Neural cell (in vitro differentiated cells): ENCODE measurements at regions not wholly inside any gene's neighbourhood (a gene's known extent, or its start where the extent isn't known, plus 50 kb on each side); places are given as distances from the start of the nearest gene placed in this dataset.

Source experiments
- H2AFZ ChIP-seq: fragments of 200-600, 300-800 bp; sonication (generic), shearing (Covaris generic); 2 replicates; pipeline ENCODE4 v1.6.0; 2014; ENCODE audit warnings: low read depth, mild to moderate bottlenecking, antibody characterized with exemption, low read length, moderate library complexity
- H3F3A ChIP-seq: fragments of 200-600 bp; shearing (Covaris generic); 2 replicates; pipeline ENCODE4 v1.6.1; 2016; ENCODE audit warnings: mild to moderate bottlenecking, moderate library complexity, mixed read lengths, antibody characterized with exemption, low read length; ENCODE audit not compliant: insufficient read depth, poor library complexity, severe bottlenecking
- H3K27ac ChIP-seq: fragments of 200-600, 300-800 bp; sonication (generic), shearing (Covaris generic); 2 replicates; pipeline ENCODE4 v1.5.1; 2014; ENCODE audit warnings: mild to moderate bottlenecking, low read length, moderate library complexity
- H3K27me3 ChIP-seq: fragments of 300-800, 200-600 bp; sonication (generic), shearing (Covaris generic); 2 replicates; pipeline ENCODE4 v1.6.0; 2014; ENCODE audit warnings: mild to moderate bottlenecking, low read depth, low read length, moderate library complexity; ENCODE audit not compliant: insufficient read depth
- H3K36me3 ChIP-seq: fragments of 300-800, 200-600 bp; sonication (generic), shearing (Covaris generic); 2 replicates; pipeline ENCODE4 v1.5.1; 2014; ENCODE audit warnings: mild to moderate bottlenecking, antibody characterized with exemption, low read length, moderate library complexity; ENCODE audit not compliant: insufficient read depth
- H3K4me2 ChIP-seq: fragments of 300-800, 200-600 bp; sonication (generic), shearing (Covaris generic); 2 replicates; pipeline ENCODE4 v1.6.0; 2014; ENCODE audit warnings: mild to moderate bottlenecking, low read length
- H3K4me3 ChIP-seq: fragments of 300-800, 200-600 bp; sonication (generic), shearing (Covaris generic); 2 replicates; pipeline ENCODE4 v1.5.1; 2014; ENCODE audit warnings: mild to moderate bottlenecking, low read length, moderate library complexity
- H3K79me2 ChIP-seq: fragments of 200-600 bp; shearing (Covaris generic); replicated peaks from 2 replicates; pipeline ENCODE4 v1.6.0; 2014; ENCODE audit warnings: mild to moderate bottlenecking, low read length, moderate library complexity; ENCODE audit not compliant: insufficient read depth
- H3K9ac ChIP-seq: fragments of 300-800, 200-600 bp; sonication (generic), shearing (Covaris generic); 2 replicates; pipeline ENCODE4 v1.6.1; 2016; ENCODE audit warnings: mild to moderate bottlenecking, low read length, mixed read lengths
- H3K9me2 ChIP-seq: fragments of 200-600 bp; shearing (Covaris generic); 2 replicates; pipeline ENCODE4 v1.6.1; 2016; ENCODE audit warnings: mild to moderate bottlenecking, low read length, mixed read lengths; ENCODE audit not compliant: insufficient read depth
- H3K9me3 ChIP-seq: fragments of 200-600, 300-800 bp; sonication (generic), shearing (Covaris generic); 2 replicates; pipeline ENCODE4 v1.6.1; 2016; ENCODE audit warnings: mild to moderate bottlenecking, mixed run types, low read length, moderate library complexity, mixed read lengths
- H4K20me1 ChIP-seq: fragments of 200-600 bp; shearing (Covaris generic); 2 replicates; pipeline ENCODE4 v1.6.1; 2016; ENCODE audit warnings: mild to moderate bottlenecking, mixed run types; ENCODE audit not compliant: insufficient read depth
- EP300 ChIP-seq: fragments of 450-650 bp; conservative IDR thresholded peaks from 2 replicates; pipeline ENCODE4 v1.6.1; 2014; ENCODE audit warnings: antibody characterized with exemption, mild to moderate bottlenecking, moderate library complexity; ENCODE audit not compliant: poor library complexity, severe bottlenecking
- EZH2 ChIP-seq: fragments of 200-600, 300-800 bp; shearing (Covaris generic), sonication (generic); IDR thresholded peaks from 2 replicates; pipeline ENCODE4 v1.6.1; 2014; ENCODE audit warnings: antibody characterized with exemption, low read length, borderline replicate concordance, mild to moderate bottlenecking; ENCODE audit not compliant: insufficient read depth, poor library complexity, severe bottlenecking
- MXI1 ChIP-seq: fragments of 450-650 bp; conservative IDR thresholded peaks from 2 replicates; pipeline ENCODE4 v1.6.1; 2014; ENCODE audit warnings: antibody characterized with exemption, mild to moderate bottlenecking; ENCODE audit not compliant: poor library complexity, severe bottlenecking
- POLR2AphosphoS5 ChIP-seq: IDR thresholded peaks from 2 replicates; pipeline ENCODE4 v1.6.1; 2012
- RAD21 ChIP-seq: fragments of 450-650 bp; conservative IDR thresholded peaks from 2 replicates; pipeline ENCODE4 v1.6.1; 2014; ENCODE audit warnings: antibody characterized with exemption, mild to moderate bottlenecking, moderate library complexity
- SMC3 ChIP-seq: fragments of 450-650 bp; conservative IDR thresholded peaks from 2 replicates; pipeline ENCODE4 v1.6.1; 2014; ENCODE audit warnings: antibody characterized with exemption, mild to moderate bottlenecking, moderate library complexity; ENCODE audit not compliant: poor library complexity
- TAF1 ChIP-seq: IDR thresholded peaks from 2 replicates; pipeline ENCODE4 v1.6.1; 2012; ENCODE audit warnings: low read depth
- TF ChIP-seq, protein P1 (sequence below): IDR thresholded peaks from 2 replicates; pipeline ENCODE4 v1.6.1; 2012; ENCODE audit warnings: borderline replicate concordance
- TF ChIP-seq, protein P2 (sequence below): fragments of 450-650 bp; IDR thresholded peaks from 2 replicates; pipeline ENCODE4 v1.5.1; 2014; ENCODE audit warnings: antibody characterized with exemption, mild to moderate bottlenecking, moderate library complexity; ENCODE audit not compliant: poor library complexity, severe bottlenecking

DNA sequence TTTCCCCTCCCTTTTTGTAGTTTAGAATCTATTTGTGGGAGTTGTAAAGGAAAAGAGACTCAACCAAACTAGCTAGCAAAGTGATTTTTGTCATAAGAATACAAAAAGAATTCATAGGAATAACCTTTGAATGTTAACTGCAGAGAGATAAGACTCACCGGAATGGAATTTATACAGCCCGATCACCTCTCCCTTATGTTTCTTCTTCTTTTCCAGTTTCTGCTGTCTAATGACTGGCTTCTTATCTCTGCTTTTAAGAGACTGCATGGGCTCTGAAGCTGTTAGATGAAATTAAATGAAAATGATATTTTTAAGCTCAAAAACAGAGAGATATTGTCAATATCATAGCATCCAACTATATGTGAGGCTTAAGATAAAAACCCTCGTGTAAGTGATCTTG, 1095.9 kb downstream of the REEP3 start:
- Histone ChIP-seq H3K79me2 (no peaks in the 10 kb centered on the region), H3K4me2 (no peak overlapping the region), H3K9ac (no peak overlapping the region), H3K36me3 (no peaks in the 10 kb centered on the region), H3K9me3 (no peaks in the 10 kb centered on the region), H3K27me3 (no peaks in the 10 kb centered on the region), H4K20me1 (no peaks in the 10 kb centered on the region), H3K4me3 (no peak overlapping the region), H3F3A (no peaks in the 10 kb centered on the region), H2AFZ (no peak overlapping the region), H3K27ac (no peak overlapping the region), H3K9me2 (no peaks in the 10 kb centered on the region)
- TF ChIP-seq EZH2, result no peak
- TF ChIP-seq, protein P1, sequence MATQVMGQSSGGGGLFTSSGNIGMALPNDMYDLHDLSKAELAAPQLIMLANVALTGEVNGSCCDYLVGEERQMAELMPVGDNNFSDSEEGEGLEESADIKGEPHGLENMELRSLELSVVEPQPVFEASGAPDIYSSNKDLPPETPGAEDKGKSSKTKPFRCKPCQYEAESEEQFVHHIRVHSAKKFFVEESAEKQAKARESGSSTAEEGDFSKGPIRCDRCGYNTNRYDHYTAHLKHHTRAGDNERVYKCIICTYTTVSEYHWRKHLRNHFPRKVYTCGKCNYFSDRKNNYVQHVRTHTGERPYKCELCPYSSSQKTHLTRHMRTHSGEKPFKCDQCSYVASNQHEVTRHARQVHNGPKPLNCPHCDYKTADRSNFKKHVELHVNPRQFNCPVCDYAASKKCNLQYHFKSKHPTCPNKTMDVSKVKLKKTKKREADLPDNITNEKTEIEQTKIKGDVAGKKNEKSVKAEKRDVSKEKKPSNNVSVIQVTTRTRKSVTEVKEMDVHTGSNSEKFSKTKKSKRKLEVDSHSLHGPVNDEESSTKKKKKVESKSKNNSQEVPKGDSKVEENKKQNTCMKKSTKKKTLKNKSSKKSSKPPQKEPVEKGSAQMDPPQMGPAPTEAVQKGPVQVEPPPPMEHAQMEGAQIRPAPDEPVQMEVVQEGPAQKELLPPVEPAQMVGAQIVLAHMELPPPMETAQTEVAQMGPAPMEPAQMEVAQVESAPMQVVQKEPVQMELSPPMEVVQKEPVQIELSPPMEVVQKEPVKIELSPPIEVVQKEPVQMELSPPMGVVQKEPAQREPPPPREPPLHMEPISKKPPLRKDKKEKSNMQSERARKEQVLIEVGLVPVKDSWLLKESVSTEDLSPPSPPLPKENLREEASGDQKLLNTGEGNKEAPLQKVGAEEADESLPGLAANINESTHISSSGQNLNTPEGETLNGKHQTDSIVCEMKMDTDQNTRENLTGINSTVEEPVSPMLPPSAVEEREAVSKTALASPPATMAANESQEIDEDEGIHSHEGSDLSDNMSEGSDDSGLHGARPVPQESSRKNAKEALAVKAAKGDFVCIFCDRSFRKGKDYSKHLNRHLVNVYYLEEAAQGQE, result no peak
- no peak for TF ChIP-seq SMC3
- no peak for TF ChIP-seq POLR2AphosphoS5
- TF ChIP-seq EP300, result no peak
- TF ChIP-seq MXI1, result no peak
- TF ChIP-seq, protein P2, sequence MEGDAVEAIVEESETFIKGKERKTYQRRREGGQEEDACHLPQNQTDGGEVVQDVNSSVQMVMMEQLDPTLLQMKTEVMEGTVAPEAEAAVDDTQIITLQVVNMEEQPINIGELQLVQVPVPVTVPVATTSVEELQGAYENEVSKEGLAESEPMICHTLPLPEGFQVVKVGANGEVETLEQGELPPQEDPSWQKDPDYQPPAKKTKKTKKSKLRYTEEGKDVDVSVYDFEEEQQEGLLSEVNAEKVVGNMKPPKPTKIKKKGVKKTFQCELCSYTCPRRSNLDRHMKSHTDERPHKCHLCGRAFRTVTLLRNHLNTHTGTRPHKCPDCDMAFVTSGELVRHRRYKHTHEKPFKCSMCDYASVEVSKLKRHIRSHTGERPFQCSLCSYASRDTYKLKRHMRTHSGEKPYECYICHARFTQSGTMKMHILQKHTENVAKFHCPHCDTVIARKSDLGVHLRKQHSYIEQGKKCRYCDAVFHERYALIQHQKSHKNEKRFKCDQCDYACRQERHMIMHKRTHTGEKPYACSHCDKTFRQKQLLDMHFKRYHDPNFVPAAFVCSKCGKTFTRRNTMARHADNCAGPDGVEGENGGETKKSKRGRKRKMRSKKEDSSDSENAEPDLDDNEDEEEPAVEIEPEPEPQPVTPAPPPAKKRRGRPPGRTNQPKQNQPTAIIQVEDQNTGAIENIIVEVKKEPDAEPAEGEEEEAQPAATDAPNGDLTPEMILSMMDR, result no peak
- TF ChIP-seq RAD21, result no peak
- TF ChIP-seq TAF1, result no peak

DNA sequence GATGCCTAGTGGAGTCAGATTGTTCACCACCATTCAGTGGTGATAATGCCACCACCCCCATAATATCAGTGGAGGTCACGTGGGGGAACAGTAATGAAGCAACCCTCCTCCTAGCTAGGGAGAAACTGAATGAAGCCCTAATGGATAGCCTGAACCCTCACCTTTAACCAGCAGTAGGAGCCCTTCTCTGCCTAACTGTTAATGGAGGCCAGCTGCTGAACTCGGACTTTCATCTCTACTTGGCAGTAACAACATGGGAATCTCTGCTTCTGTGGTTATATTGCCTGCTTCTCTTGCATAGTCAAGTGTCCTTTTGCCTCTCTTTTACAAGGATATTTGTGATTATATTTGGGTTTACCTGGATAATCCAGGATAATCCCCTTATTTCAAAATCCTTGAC, 1097.9 kb downstream of the REEP3 start:
- TF ChIP-seq EZH2 (no peak), MXI1 (no peak), EP300 (no peak), POLR2AphosphoS5 (no peak)
- TF ChIP-seq, protein P2, result no peak
- no peak overlapping the region for H3K4me2 ChIP-seq
- no peaks in the 10 kb centered on the region for H3F3A ChIP-seq
- H3K9ac ChIP-seq, result no peak overlapping the region
- no peaks in the 10 kb centered on the region for H3K79me2 ChIP-seq
- no peaks in the 10 kb centered on the region for H3K27me3 ChIP-seq
- H4K20me1 ChIP-seq, result no peaks in the 10 kb centered on the region
- H2AFZ ChIP-seq, result no peak overlapping the region
- no peaks in the 10 kb centered on the region for H3K9me3 ChIP-seq
- no peak overlapping the region for H3K4me3 ChIP-seq
- H3K27ac ChIP-seq, result no peak overlapping the region
- H3K9me2 ChIP-seq, result no peaks in the 10 kb centered on the region
- H3K36me3 ChIP-seq, result no peaks in the 10 kb centered on the region
